ENCODE measurements at regions not wholly inside any gene's neighbourhood (a gene's known extent, or its start where the extent isn't known, plus 50 kb on each side); places are given as distances from the start of the nearest gene placed in this dataset.

DNA sequence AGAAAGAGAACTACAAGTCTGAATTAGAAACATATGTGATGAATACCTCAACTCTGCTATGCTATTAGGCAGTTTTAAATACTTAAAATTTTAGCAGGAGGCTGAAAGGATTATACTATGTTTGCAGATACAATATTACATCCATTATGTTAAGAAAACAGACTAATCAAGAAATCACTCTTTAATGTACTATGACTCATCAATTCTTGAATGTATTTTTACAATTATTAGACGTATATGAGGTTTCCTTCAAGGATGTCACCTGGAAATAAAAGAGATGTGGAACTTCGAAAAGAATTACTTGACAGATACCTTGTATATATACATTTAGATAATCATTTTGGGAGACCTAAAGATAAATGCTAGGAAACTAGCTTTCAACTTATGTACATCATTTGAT, 835.6 kb upstream of the MIR17HG start:
- TF ChIP-seq, protein P1, sequence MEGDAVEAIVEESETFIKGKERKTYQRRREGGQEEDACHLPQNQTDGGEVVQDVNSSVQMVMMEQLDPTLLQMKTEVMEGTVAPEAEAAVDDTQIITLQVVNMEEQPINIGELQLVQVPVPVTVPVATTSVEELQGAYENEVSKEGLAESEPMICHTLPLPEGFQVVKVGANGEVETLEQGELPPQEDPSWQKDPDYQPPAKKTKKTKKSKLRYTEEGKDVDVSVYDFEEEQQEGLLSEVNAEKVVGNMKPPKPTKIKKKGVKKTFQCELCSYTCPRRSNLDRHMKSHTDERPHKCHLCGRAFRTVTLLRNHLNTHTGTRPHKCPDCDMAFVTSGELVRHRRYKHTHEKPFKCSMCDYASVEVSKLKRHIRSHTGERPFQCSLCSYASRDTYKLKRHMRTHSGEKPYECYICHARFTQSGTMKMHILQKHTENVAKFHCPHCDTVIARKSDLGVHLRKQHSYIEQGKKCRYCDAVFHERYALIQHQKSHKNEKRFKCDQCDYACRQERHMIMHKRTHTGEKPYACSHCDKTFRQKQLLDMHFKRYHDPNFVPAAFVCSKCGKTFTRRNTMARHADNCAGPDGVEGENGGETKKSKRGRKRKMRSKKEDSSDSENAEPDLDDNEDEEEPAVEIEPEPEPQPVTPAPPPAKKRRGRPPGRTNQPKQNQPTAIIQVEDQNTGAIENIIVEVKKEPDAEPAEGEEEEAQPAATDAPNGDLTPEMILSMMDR (IDR thresholded peaks at IDR 0.05; ENCODE audit: low read depth, low read length, poor library complexity, severe bottlenecking): no peak
- TF ChIP-seq EZH2phosphoT487 (IDR thresholded peaks at IDR 0.05; ENCODE audit: borderline replicate concordance, low read length): no peak
